Fibroblast of lung (primary cell): ENCODE measurements at regions not wholly inside any gene's neighbourhood (a gene's known extent, or its start where the extent isn't known, plus 50 kb on each side); places are given as distances from the start of the nearest gene placed in this dataset.

Experiments
- DNase-seq, 2 donors: peaks; one replicate each; pipeline versions ENCODE4 v3.0.0 to v3.0.0-alpha.2; 2010; ENCODE audit warnings: low read depth in 2 of 2
- H2AFZ ChIP-seq: 2 replicates; pipeline ENCODE4 v1.5.1; 2012; ENCODE audit warnings: low read length, control low read depth, inconsistent platforms
- H3K27ac ChIP-seq: 2 replicates; pipeline ENCODE4 v1.5.1; 2011; ENCODE audit warnings: low read length, control low read depth; ENCODE audit not compliant: insufficient read depth
- H3K27me3 ChIP-seq: 2 replicates; pipeline ENCODE4 v1.5.1; 2011; ENCODE audit warnings: mild to moderate bottlenecking, low read length; ENCODE audit not compliant: control insufficient read depth, insufficient read depth
- H3K36me3 ChIP-seq: 2 replicates; pipeline ENCODE4 v1.5.1; 2011; ENCODE audit warnings: low read length; ENCODE audit not compliant: control insufficient read depth, insufficient read depth
- H3K4me1 ChIP-seq: 2 replicates; pipeline ENCODE4 v1.5.1; 2011; ENCODE audit warnings: low read length; ENCODE audit not compliant: control insufficient read depth, insufficient read depth; ENCODE audit errors: extremely low read depth
- H3K4me2 ChIP-seq: 2 replicates; pipeline ENCODE4 v1.5.1; 2011; ENCODE audit warnings: low read length, control low read depth; ENCODE audit not compliant: insufficient read depth; ENCODE audit errors: extremely low read depth
- H3K4me3 ChIP-seq, 4 experiments: fragments of 200-600 bp in 1 of 4; sonication (generic) in 1 of 4; replicated peaks in 1 of 4; 2 replicates each; pipeline ENCODE4 v1.5.1; 2011 to 2016; ENCODE audit warnings: low read length in 4 of 4, low read depth in 3 of 4, mild to moderate bottlenecking in 3 of 4, control low read depth in 2 of 4, inconsistent platforms in 1 of 4, mixed read lengths in 1 of 4; ENCODE audit not compliant: insufficient read depth in 1 of 4; ENCODE audit errors: control extremely low read depth in 1 of 4
- H3K79me2 ChIP-seq: 2 replicates; pipeline ENCODE4 v1.5.1; 2012; ENCODE audit warnings: mild to moderate bottlenecking, low read length, inconsistent platforms; ENCODE audit not compliant: control insufficient read depth, insufficient read depth
- H3K9ac ChIP-seq: 2 replicates; pipeline ENCODE4 v1.5.1; 2011; ENCODE audit warnings: mild to moderate bottlenecking, low read length, control low read depth; ENCODE audit not compliant: insufficient read depth
- H3K9me3 ChIP-seq: 2 replicates; pipeline ENCODE4 v1.5.1; 2012; ENCODE audit warnings: low read depth, low read length; ENCODE audit not compliant: control insufficient read depth, insufficient read depth
- H4K20me1 ChIP-seq: 2 replicates; pipeline ENCODE4 v1.5.1; 2011; ENCODE audit warnings: low read length; ENCODE audit not compliant: control insufficient read depth, insufficient read depth; ENCODE audit errors: extremely low read depth
- EZH2 ChIP-seq: IDR thresholded peaks from 2 replicates; pipeline ENCODE4 v1.5.1; 2012; ENCODE audit warnings: low read length, control low read depth, mild to moderate bottlenecking; ENCODE audit errors: missing control alignments
- TF ChIP-seq, protein P1 (sequence below), 2 donors: IDR thresholded peaks in 1 of 2; conservative IDR thresholded peaks in 1 of 2; 1 replicate in 1 of 2; 2 replicates in 1 of 2; pipeline ENCODE4 v1.5.1; 2011 to 2012; ENCODE audit warnings: low read length in 2 of 2, control low read depth in 1 of 2, inconsistent platforms in 1 of 2, low read depth in 1 of 2, mild to moderate bottlenecking in 1 of 2

DNA sequence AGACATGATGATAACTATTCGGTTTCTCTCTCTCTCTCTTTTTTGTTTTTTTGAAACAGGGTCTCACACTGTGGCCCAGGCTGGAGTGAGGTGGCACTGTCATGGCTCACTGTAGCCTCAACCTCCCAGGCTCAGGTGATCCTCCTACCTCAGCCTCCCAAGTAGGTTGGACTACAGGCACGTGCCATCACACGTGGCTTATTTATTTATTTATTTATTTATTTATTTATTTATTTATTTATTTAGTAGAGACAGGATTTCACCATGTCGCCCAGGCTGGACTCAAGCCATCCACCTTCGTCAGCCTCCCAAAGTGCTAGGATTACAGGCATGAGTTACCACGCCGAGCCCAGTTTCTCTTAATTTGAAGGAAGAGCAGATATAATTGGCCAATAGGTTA, 427.9 kb upstream of the JAG1 start:
- no peak overlapping the region for H3K9ac ChIP-seq
- H3K27ac ChIP-seq, result no peak overlapping the region
- no peak overlapping the region for H3K4me2 ChIP-seq
- H3K4me1 ChIP-seq, result no peaks in the 10 kb centered on the region
- TF ChIP-seq, protein P1, sequence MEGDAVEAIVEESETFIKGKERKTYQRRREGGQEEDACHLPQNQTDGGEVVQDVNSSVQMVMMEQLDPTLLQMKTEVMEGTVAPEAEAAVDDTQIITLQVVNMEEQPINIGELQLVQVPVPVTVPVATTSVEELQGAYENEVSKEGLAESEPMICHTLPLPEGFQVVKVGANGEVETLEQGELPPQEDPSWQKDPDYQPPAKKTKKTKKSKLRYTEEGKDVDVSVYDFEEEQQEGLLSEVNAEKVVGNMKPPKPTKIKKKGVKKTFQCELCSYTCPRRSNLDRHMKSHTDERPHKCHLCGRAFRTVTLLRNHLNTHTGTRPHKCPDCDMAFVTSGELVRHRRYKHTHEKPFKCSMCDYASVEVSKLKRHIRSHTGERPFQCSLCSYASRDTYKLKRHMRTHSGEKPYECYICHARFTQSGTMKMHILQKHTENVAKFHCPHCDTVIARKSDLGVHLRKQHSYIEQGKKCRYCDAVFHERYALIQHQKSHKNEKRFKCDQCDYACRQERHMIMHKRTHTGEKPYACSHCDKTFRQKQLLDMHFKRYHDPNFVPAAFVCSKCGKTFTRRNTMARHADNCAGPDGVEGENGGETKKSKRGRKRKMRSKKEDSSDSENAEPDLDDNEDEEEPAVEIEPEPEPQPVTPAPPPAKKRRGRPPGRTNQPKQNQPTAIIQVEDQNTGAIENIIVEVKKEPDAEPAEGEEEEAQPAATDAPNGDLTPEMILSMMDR (conservative IDR thresholded peaks at IDR 0.05 in 1 of 2, IDR thresholded peaks at IDR 0.05 in 1 of 2; ENCODE audit: low read depth in 1 of 2, low read length in 2 of 2), result no peak
- no peak for TF ChIP-seq EZH2
- no peak overlapping the region for H2AFZ ChIP-seq
- no peak overlapping the region for H3K4me3 ChIP-seq
- H4K20me1 ChIP-seq, result no peaks in the 10 kb centered on the region
- no peak for DNase-seq
- H3K36me3 ChIP-seq, result no peaks in the 10 kb centered on the region
- H3K27me3 ChIP-seq, result no peaks in the 10 kb centered on the region
- no peaks in the 10 kb centered on the region for H3K9me3 ChIP-seq
- no peaks in the 10 kb centered on the region for H3K79me2 ChIP-seq

DNA sequence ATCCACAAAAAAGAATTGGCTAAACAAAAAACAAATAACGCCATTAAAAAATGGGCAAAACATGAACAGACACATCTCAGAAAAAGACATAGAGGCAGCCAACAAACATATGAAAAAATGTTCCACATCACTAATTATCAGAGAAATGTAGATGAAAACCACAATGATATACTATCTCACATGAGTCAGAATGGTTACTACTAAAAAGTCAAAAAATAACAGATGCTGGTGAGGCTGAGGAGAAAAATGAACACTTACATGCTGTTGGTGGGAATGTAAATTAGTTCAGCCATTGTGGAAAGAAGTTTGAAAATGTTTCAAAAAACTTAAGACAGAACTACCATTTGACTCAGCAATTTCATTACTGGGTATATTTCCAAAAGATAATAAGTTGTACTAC, 430.1 kb upstream of the JAG1 start:
- Histone ChIP-seq H4K20me1 (no peaks in the 10 kb centered on the region), H2AFZ (no peak overlapping the region), H3K36me3 (no peaks in the 10 kb centered on the region), H3K4me2 (no peak overlapping the region), H3K4me1 (no peaks in the 10 kb centered on the region), H3K79me2 (no peaks in the 10 kb centered on the region), H3K4me3 (no peak overlapping the region), H3K9me3 (no peaks in the 10 kb centered on the region), H3K27me3 (no peaks in the 10 kb centered on the region), H3K9ac (no peak overlapping the region), H3K27ac (no peak overlapping the region)
- TF ChIP-seq, protein P1 (conservative IDR thresholded peaks at IDR 0.05 in 1 of 2, IDR thresholded peaks at IDR 0.05 in 1 of 2; ENCODE audit: low read depth in 1 of 2, low read length in 2 of 2), result no peak
- TF ChIP-seq EZH2, result no peak
- DNase-seq, result peak; percentile 24 to 72

DNA sequence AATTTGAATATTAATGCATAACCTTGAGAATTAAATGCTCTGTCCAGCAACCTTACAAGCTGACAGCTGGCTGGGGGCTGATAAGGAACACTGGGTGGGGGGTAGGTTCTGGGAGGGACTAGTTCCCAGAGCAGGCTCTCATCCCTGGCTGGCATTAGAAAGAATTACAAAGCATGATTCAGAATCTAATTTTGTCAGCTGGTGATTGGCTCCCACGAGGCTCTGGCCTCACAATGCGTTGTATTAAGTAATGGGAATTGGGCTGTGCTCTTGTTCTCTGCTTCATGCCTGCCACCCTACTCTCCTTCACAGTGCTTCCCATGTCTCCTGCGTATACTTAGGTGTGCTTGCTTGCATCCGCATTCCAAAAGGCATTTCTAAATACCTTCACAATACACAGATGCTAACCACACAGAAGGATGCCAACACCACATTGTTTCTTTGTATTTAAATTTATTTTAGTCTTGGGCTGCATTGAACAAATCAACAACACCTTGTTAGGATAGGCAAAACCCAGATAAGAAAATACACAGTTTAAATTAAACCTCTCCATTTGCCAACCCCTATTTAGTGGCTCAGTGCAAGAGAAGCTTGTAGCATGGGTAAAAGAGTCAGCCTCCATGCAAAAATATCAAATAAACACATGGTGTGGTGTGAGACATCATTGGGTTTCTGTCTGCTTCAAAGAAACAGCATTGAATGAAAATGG, 434.5 kb upstream of the JAG1 start:
- H2AFZ ChIP-seq, result no peak overlapping the region

More for the DNA sequence above, 434.5 kb upstream of the JAG1 start:
- Histone ChIP-seq H3K9ac (no peak overlapping the region), H3K36me3 (no peaks in the 10 kb centered on the region), H3K4me3 (no peak overlapping the region), H3K79me2 (no peaks in the 10 kb centered on the region), H4K20me1 (no peaks in the 10 kb centered on the region), H3K4me2 (no peak overlapping the region), H3K27me3 (no peaks in the 10 kb centered on the region), H3K9me3 (no peaks in the 10 kb centered on the region), H3K4me1 (no peaks in the 10 kb centered on the region), H3K27ac (no peak overlapping the region)
- no peak for TF ChIP-seq EZH2
- TF ChIP-seq, protein P1 (conservative IDR thresholded peaks at IDR 0.05 in 1 of 2, IDR thresholded peaks at IDR 0.05 in 1 of 2; ENCODE audit: low read depth in 1 of 2, low read length in 2 of 2), result no peak
- peak; percentile 22 to 47 for DNase-seq
